CD1c-positive myeloid dendritic cell (primary cell): ENCODE measurements at regions not wholly inside any gene's neighbourhood (a gene's known extent, or its start where the extent isn't known, plus 50 kb on each side); places are given as distances from the start of the nearest gene placed in this dataset.
"Not testable (repeated sequence)": the region's sequence is repeated elsewhere in the genome, so short reads cannot be mapped to it uniquely, and the experiment has no call there.

Experiments
- DNase-seq: peaks from one replicate; pipeline ENCODE4 v3.0.0-alpha.2; 2016; ENCODE audit errors: extremely low spot score

- DNase-seq = no peak
Observed at GRCh38 chr16:51261919-51262318, 110.8 kb upstream of the SALL1 start.

- no peak for DNase-seq
Observed at GRCh38 chr16:51255349-51255972, 104.4 kb upstream of the SALL1 start.

GRCh38 chr16:51254390-51254789, 103.3 kb upstream of the SALL1 start:
- not testable (repeated sequence) for DNase-seq

- DNase-seq = no peak
Observed at GRCh38 chr16:51248217-51248616, 97.1 kb upstream of the SALL1 start.

- DNase-seq = no peak
Observed at GRCh38 chr16:51245658-51245995, 94.6 kb upstream of the SALL1 start.

GRCh38 chr16:51244887-51245657, 94.0 kb upstream of the SALL1 start:
- DNase-seq = no peak

GRCh38 chr16:51243936-51244436, 92.9 kb upstream of the SALL1 start:
- DNase-seq = no peak

GRCh38 chr16:51242296-51242994, 91.4 kb upstream of the SALL1 start:
- DNase-seq = no peak

- no peak for DNase-seq
Observed at GRCh38 chr16:51239196-51239595, 88.1 kb upstream of the SALL1 start.

GRCh38 chr16:51237861-51238378, 86.8 kb upstream of the SALL1 start:
- no peak for DNase-seq

- no peak for DNase-seq
Observed at GRCh38 chr16:51237207-51237606, 86.1 kb upstream of the SALL1 start.

GRCh38 chr16:51236583-51236982, 85.5 kb upstream of the SALL1 start:
- no peak for DNase-seq

GRCh38 chr16:51231702-51232101, 80.6 kb upstream of the SALL1 start:
- DNase-seq = no peak

GRCh38 chr16:51230035-51230434, 79.0 kb upstream of the SALL1 start:
- DNase-seq = not testable (repeated sequence)

GRCh38 chr16:51228097-51228659, 77.1 kb upstream of the SALL1 start:
- DNase-seq = no peak

GRCh38 chr16:51225878-51226277, 74.8 kb upstream of the SALL1 start:
- DNase-seq = no peak

- no peak for DNase-seq
Observed at GRCh38 chr16:51224317-51224716, 73.2 kb upstream of the SALL1 start.

GRCh38 chr16:51222016-51222415, 70.9 kb upstream of the SALL1 start:
- DNase-seq = no peak

GRCh38 chr16:51211148-51211547, 60.1 kb upstream of the SALL1 start:
- no peak for DNase-seq

GRCh38 chr16:51210087-51210486, 59.0 kb upstream of the SALL1 start:
- no peak for DNase-seq

GRCh38 chr16:51201604-51202003, 50.5 kb upstream of the SALL1 start:
- no peak for DNase-seq
